AG08395 (cell line): ENCODE measurements at regions not wholly inside any gene's neighbourhood (a gene's known extent, or its start where the extent isn't known, plus 50 kb on each side); places are given as distances from the start of the nearest gene placed in this dataset.

Source experiments
- DNase-seq: peaks from one replicate; pipeline ENCODE4 v3.0.0; 2012; ENCODE audit warnings: mixed read lengths, low spot score

- no peak for DNase-seq
Observed at GRCh38 chr4:153034681-153035080, 98.6 kb downstream of the FHDC1 start.

GRCh38 chr4:153036931-153037482, 100.9 kb downstream of the FHDC1 start:
- no peak for DNase-seq

- DNase-seq = no peak
Observed at GRCh38 chr4:153038623-153039311, 102.6 kb downstream of the FHDC1 start.

GRCh38 chr4:153039542-153040185, 103.5 kb downstream of the FHDC1 start:
- DNase-seq = no peak

GRCh38 chr4:153040677-153041076, 104.6 kb downstream of the FHDC1 start:
- no peak for DNase-seq

- no peak for DNase-seq
Observed at GRCh38 chr4:153044036-153044435, 107.9 kb downstream of the FHDC1 start.

GRCh38 chr4:153045111-153045982, 109.2 kb downstream of the FHDC1 start:
- DNase-seq = no peak

- DNase-seq = no peak
Observed at GRCh38 chr4:153058671-153059060, 122.5 kb downstream of the FHDC1 start.

GRCh38 chr4:153060196-153060595, 124.1 kb downstream of the FHDC1 start:
- no peak for DNase-seq

GRCh38 chr4:153061971-153062370, 125.8 kb downstream of the FHDC1 start:
- no peak for DNase-seq

GRCh38 chr4:153062652-153063168, 126.6 kb downstream of the FHDC1 start:
- DNase-seq = no peak

GRCh38 chr4:153063490-153063889, 127.4 kb downstream of the FHDC1 start:
- DNase-seq = no peak

GRCh38 chr4:153064571-153064970, 128.4 kb downstream of the FHDC1 start:
- no peak for DNase-seq

GRCh38 chr4:153065276-153065675, 129.2 kb downstream of the FHDC1 start:
- DNase-seq = no peak

- DNase-seq = no peak
Observed at GRCh38 chr4:153067376-153067775, 131.3 kb downstream of the FHDC1 start.

GRCh38 chr4:153068751-153069150, 132.6 kb downstream of the FHDC1 start:
- no peak for DNase-seq

- DNase-seq = no peak
Observed at GRCh38 chr4:153071958-153072598, 132.2 kb upstream of the TRIM2 start.

GRCh38 chr4:153072661-153073060, 131.6 kb upstream of the TRIM2 start:
- DNase-seq = no peak

GRCh38 chr4:153074486-153074885, 129.8 kb upstream of the TRIM2 start:
- DNase-seq = no peak

GRCh38 chr4:153074936-153075630, 129.2 kb upstream of the TRIM2 start:
- DNase-seq = no peak

GRCh38 chr4:153075836-153076518, 128.3 kb upstream of the TRIM2 start:
- DNase-seq = no peak
